GM10248 (cell line): ENCODE measurements at regions not wholly inside any gene's neighbourhood (a gene's known extent, or its start where the extent isn't known, plus 50 kb on each side); places are given as distances from the start of the nearest gene placed in this dataset.

Source experiments
- CTCF ChIA-PET: fragments of 300-600 bp; sonication (Branson Sonifier 250); formaldehyde crosslinking; extraction: SDS; loops from one replicate; lab custom pipeline; 2021; ENCODE audit warnings: antibody characterized with exemption; lab: Yijun Ruan, JAX
- POLR2A ChIA-PET: fragments of 350-650 bp; sonication (Branson Sonifier 250); formaldehyde crosslinking; extraction: SDS; loops from one replicate; lab custom pipeline; 2020; ENCODE audit warnings: antibody characterized with exemption; lab: Yijun Ruan, JAX
- DNase-seq: peaks from one replicate; pipeline ENCODE4 v3.0.0; 2012; ENCODE audit errors: extremely low spot score
- TF ChIP-seq, protein P1 (sequence below): IDR thresholded peaks from 2 replicates; pipeline ENCODE4 v1.5.1; 2012; ENCODE audit warnings: mild to moderate bottlenecking, low read depth; ENCODE audit errors: extremely low read depth, missing control alignments, control extremely low read depth

DNA sequence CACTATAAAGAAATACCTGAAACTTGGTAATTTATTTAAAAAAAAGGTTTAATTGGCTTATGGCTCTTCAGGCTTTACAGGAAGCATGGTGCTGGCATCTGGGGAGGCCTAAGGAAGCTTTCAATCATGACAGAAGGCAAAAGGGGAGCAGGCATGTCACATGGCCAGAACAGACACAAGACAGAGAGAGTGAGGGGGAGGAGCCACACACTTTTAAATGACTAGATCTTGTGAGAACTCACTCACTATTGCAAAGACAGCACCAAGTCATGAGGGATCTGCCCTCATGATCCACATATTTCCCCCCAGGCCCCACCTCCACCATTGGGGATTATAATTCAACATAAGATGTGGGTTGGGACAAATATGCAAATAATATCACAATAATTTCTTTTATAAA lies 355.6 kb downstream of the DAD1 start:
- TF ChIP-seq, protein P1, sequence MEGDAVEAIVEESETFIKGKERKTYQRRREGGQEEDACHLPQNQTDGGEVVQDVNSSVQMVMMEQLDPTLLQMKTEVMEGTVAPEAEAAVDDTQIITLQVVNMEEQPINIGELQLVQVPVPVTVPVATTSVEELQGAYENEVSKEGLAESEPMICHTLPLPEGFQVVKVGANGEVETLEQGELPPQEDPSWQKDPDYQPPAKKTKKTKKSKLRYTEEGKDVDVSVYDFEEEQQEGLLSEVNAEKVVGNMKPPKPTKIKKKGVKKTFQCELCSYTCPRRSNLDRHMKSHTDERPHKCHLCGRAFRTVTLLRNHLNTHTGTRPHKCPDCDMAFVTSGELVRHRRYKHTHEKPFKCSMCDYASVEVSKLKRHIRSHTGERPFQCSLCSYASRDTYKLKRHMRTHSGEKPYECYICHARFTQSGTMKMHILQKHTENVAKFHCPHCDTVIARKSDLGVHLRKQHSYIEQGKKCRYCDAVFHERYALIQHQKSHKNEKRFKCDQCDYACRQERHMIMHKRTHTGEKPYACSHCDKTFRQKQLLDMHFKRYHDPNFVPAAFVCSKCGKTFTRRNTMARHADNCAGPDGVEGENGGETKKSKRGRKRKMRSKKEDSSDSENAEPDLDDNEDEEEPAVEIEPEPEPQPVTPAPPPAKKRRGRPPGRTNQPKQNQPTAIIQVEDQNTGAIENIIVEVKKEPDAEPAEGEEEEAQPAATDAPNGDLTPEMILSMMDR, result no peak
- POLR2A ChIA-PET, result no interaction called here
- no peak for DNase-seq
- CTCF ChIA-PET, result no interaction called here

DNA sequence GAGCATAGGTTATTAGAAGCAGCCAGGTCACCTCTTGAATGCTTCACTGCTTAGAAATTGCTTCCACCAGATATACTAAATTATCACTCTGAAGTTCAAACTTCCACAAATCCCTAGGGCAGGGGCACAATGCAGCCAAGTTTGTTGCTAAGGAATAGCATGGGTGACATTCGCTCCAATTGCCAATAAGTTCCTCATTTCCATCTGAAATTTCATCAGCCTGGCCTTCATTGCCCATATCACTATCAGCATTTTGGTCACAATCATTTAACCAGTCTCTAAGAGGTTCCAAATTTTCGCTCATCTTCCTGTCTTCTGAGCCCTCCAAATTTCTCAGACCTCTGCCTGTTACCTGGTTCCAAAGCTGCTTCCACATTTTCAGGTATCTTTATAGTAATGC lies 356.1 kb downstream of the DAD1 start:
- ChIA-PET POLR2A (no interaction called here), CTCF (no interaction called here)
- no peak for DNase-seq
- TF ChIP-seq, protein P1, result no peak

DNA sequence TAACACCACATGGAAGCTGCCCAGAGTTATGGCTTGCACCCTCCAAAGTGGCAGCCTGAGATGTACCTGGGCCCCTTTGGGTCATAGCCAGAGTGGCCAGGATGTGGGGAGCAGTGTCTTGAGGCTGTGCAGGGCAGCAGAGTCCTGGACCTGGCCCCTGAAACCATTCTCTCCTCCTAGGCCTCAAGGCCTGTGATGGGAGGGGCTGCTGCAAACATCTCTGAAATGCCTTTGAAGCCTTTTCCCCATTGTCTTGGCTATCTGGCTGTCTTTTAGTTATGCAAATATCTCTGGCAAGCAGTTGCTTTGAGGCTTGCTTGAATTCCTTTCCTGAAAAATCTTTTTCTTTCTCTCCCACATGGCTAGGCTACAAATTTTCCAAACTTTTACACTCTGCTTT lies 356.5 kb downstream of the DAD1 start:
- ChIA-PET POLR2A (no interaction called here), CTCF (interaction anchor here (1.1 kb wide), 1 partner anchor 11 kb away, joined by 3 read pairs; no protein-coding TSS in a partner anchor)
- DNase-seq, result no peak
- TF ChIP-seq, protein P1, result no peak

DNA sequence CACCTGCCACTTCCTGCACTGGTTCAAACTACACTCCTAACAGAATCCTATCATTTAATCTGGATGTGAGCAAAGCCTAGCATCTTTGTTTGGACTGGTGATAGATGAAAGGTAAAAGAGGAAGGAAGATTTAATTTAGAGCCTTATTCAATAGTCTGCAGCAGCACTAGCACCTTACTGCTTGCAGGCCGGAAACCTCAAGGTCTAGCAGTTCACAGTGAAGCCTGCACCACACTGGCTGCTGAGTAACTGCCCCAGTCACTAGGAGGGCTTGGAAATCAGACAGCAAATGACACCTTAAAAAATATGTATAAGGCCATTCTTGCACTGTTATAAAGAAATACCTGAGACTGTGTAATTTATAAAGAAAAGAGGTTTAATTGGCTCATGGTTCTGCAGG lies 358.0 kb downstream of the DAD1 start:
- CTCF ChIA-PET, result interaction anchor here (1.0 to 1.8 kb wide), 2 partner anchors 9 to 12 kb away, joined by 3 to 6 read pairs; no protein-coding TSS in a partner anchor
- POLR2A ChIA-PET, result no interaction called here
- peak; percentile 12 for DNase-seq
- TF ChIP-seq, protein P1, result no peak

DNA sequence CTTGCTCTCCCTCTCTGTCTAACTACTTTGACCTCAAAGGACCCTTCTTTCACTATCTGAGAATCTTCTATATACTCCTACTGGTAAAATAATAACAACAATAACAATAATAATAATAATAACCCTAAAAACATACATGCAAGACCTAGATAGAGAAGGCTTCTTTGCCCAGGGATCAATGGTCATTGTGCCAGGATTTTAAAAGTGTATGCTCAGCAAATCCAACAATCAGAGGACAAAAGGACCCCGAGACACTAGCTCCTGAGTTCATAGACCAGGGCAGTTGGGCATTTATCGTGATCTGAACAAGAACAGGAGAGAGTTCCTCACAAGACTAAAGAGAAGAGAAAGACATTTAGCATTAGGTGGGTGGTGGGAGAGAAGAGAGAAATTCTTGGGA lies 358.5 kb downstream of the DAD1 start:
- DNase-seq, result no peak
- TF ChIP-seq, protein P1, result no peak
- ChIA-PET POLR2A (no interaction called here), CTCF (interaction anchor here (1.0 to 1.8 kb wide), 3 partner anchors 9 to 18 kb away, joined by 3 to 6 read pairs (median 3); no protein-coding TSS in a partner anchor)

DNA sequence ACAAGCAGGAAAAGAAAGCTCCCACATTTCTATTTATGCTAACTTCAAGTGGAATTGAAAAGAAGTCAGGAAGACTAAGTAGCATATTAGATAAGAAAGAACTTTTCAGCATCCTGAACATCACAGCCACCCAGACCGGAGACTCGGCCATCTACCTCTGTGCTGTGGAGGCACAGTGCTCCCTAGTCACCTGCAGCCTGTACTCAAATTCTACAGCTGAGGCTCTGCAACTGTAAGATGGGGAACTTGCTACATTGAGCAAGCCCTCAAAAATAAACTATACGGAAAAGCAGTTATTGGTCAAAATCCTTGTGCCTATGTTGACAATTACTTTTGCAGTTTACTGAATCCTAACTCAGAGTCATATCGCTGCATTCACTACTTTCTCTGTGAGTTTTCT lies 361.9 kb downstream of the DAD1 start:
- TF ChIP-seq, protein P1, result no peak
- ChIA-PET POLR2A (no interaction called here), CTCF (interaction anchor here (0.9 to 2.3 kb wide), 9 partner anchors 9 to 163 kb away, joined by 3 to 11 read pairs (median 4); no protein-coding TSS in a partner anchor)
- no peak for DNase-seq
